GM18499 (cell line): ENCODE measurements at regions not wholly inside any gene's neighbourhood (a gene's known extent, or its start where the extent isn't known, plus 50 kb on each side); places are given as distances from the start of the nearest gene placed in this dataset.
"Not testable (repeated sequence)": the region's sequence is repeated elsewhere in the genome, so short reads cannot be mapped to it uniquely, and the experiment has no call there.

Experiments
- ATAC-seq: cut with Tn5 transposase; IDR thresholded peaks from one replicate; pipeline ENCODE4 v1.9.1; 2021; ENCODE audit warnings: moderate number of reproducible peaks; ENCODE audit not compliant: insufficient read depth, unreplicated experiment

GRCh38 chr6:137682658-137683057 is 184.4 kb upstream of the TNFAIP3 start:
- not testable (repeated sequence) for ATAC-seq

DNA sequence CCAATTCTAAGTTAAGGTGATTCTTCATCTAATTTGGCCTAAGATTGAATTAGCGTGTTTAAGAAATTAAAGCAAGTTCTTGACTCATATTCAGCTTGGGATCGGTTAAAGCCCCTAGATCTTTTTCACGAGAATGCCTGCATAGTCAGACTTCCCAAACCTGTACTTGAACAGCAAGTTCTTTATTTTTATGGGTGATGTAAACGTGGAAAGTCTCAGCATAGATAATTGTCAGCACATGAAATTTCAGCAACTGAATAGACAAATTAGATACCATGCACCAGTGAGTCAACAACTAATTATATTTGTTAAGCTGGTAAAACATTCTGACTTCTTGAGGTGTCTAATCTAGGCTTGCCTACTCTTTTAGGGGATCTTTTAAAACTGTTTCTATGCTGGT is 183.1 kb upstream of the TNFAIP3 start:
- ATAC-seq = no peak

GRCh38 chr6:137685798-137686375 is 181.2 kb upstream of the TNFAIP3 start:
- ATAC-seq = no peak

- ATAC-seq = no peak
Measured at GRCh38 chr6:137687818-137688217, 179.2 kb upstream of the TNFAIP3 start.

GRCh38 chr6:137688230-137688971 is 178.7 kb upstream of the TNFAIP3 start:
- ATAC-seq = no peak

DNA sequence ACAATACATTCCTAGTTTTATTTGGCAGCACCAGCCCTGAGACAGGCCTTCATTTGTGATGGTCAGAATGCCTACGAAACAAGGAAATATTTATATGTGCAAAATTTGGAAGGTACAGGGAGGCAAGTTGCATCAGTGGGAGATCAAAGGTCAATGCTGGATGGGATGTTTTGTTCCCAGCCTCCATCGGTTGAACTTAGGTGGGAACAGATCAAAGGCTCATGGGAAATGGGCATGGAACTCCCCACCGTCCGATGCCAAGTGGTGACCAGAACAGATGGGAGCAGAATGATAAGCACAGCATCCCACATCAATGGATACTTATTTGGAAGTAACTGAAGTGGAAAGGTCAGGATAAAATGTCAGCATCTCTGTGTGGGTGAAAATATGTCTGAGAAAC is 177.7 kb upstream of the TNFAIP3 start:
- no peak for ATAC-seq

- ATAC-seq = no peak
Measured at GRCh38 chr6:137690034-137690433, 177.0 kb upstream of the TNFAIP3 start.

- no peak for ATAC-seq
Measured at GRCh38 chr6:137690721-137691120, 176.3 kb upstream of the TNFAIP3 start.

DNA sequence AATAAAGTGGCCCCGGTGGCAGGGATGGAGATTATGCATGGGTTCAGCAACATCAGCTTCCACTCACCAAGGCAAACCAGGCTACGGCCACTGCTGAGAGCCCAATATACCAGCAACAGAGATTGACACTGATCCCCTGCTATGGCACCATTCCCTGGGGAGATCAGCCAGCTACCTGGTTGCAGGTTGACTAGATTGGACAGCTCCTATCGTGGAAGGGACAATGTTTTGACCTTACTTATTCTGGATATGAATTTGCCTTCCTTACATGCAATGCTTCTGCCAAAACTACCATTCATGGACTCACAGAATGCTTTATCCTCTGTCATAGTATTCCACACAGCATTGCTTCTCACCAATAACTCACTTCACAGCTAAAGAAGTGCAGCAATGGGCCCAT is 174.8 kb upstream of the TNFAIP3 start:
- ATAC-seq = no peak

GRCh38 chr6:137692806-137693205 is 174.3 kb upstream of the TNFAIP3 start:
- no peak for ATAC-seq

GRCh38 chr6:137693711-137694110 is 173.3 kb upstream of the TNFAIP3 start:
- no peak for ATAC-seq

GRCh38 chr6:137696765-137697164 is 170.3 kb upstream of the TNFAIP3 start:
- ATAC-seq = no peak

GRCh38 chr6:137697267-137697938 is 169.7 kb upstream of the TNFAIP3 start:
- ATAC-seq = no peak

DNA sequence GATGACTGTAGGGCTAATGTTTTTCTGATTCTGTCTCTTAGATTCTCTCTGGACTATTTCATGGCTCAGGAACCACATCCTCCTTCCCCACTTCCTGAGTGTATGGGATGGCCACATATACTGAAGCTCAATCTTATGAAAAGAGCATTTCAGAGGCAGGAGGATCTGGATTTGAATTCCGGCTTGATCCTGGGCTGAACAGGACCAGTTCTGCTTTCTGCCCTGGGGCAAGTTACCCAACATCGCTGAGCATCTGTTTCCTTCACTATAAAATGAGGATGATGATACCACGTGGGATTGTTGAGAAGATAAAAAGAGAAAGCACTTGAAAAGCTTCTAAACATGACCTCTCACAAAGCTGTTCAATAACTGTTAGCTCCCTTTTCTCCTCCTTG is 168.4 kb upstream of the TNFAIP3 start:
- no peak for ATAC-seq

DNA sequence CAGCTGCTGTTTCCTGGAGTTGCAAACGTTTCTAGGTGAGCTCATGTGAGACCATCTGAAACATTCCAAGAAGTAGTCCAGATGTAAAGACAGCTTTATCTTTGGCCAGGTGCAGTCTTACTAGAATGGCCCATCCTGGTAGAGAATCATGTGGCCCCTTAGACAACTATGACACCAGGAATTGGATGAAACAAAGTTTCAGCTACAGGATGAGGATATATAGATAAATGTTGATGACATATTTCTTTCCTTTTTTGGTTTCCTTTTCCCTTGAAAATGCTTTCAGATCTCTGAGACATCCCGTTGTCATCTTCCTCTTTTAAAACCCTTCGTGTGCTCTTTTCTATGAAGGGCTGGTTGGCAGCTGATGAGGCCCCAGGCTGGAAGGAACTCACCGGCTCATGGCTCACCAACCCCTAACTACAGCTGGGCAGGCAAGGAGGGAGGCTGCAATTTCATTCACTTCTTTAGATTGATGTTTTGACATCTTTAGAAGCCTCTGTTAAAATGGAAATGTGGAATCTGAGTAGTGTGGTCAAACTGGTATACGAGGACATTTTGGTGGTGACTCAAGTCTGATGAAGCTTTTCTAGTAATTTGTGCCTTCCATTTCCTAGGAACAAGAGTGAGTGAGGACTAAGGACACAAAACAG is 167.9 kb upstream of the TNFAIP3 start:
- no peak for ATAC-seq

- no peak for ATAC-seq
Measured at GRCh38 chr6:137700161-137700560, 166.9 kb upstream of the TNFAIP3 start.

DNA sequence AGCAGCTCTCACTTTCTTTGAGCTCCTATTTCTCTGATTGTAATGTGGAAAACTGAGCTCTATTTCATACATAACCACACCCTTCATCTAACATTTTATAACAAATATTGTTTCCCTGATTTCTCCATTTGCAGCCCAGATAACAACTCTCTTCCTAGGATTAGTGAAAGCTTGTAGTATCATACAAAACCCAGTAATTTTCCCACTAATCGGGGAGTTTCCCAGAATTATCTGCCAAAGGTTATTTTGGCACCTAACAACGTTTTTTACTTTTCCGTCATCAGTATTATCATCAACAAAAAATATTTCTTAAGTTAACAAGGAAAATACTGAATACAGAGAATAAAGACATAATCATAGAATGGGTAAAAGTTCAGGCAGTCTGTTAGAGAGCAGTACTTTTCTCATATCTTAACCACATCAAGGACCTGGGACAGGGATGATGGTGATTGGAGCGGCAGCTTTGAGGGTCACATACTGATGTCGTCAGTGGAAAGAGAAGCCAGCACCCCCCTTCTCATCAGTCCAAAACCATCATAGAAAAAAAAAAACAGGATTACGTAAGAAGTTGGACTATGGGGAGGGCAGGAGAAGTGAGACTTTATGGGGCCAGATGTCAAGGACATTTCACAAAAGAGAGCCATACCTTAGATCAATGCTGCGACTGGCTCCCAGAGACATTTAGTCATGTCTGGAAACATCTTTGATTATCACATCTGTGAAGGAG is 166.1 kb upstream of the TNFAIP3 start:
- no peak for ATAC-seq

DNA sequence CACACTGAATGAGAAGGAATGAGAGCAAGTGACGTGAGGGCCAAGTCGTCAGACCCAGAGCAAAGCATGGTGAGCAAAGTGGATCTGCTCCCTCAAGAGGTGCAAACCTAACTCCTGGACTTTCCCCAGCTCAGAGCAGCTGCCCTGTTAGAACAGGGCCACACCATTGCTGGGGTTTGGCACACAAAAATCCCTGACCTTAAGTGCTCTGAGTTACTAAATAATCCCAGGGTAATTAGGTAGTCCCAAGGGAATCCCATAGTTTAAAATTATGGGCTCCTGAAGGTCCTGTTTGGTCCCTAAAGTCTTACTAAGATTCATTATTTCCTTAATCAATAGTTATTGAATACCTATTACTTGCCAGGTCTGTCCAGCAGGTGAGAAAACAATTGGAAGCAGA is 165.1 kb upstream of the TNFAIP3 start:
- ATAC-seq = no peak

- ATAC-seq = no peak
Measured at GRCh38 chr6:137702791-137703424, 164.2 kb upstream of the TNFAIP3 start.

- ATAC-seq = no peak
Measured at GRCh38 chr6:137704802-137705159, 162.3 kb upstream of the TNFAIP3 start.
